Activated CD4-positive, alpha-beta T cell treated with anti-CD3 and anti-CD28 coated beads for 36 hours (primary cell): ENCODE measurements at regions not wholly inside any gene's neighbourhood (a gene's known extent, or its start where the extent isn't known, plus 50 kb on each side); places are given as distances from the start of the nearest gene placed in this dataset.

Source experiments
- ATAC-seq: fragments of 200-7000 bp; cut with Tn5 transposase; one replicate; pipeline ENCODE4 v1.10.0; 2021; ENCODE audit warnings: mild to moderate bottlenecking, moderate library complexity
- CTCF ChIA-PET: fragments of 350-600 bp; sonication (Branson Sonifier 250); formaldehyde crosslinking; loops from one replicate; lab custom pipeline; 2021; ENCODE audit warnings: antibody characterized with exemption; lab: Charles Lee
- POLR2A ChIA-PET: fragments of 350-600 bp; sonication (Branson Sonifier 250); formaldehyde crosslinking; loops from one replicate; lab custom pipeline; 2021; ENCODE audit warnings: antibody characterized with exemption, inconsistent platforms; lab: Charles Lee
- DNase-seq: peaks from one replicate; pipeline ENCODE4 v3.0.0-alpha.2; 2020
- H3K27ac Mint-ChIP-seq: one replicate; pipeline ENCODE4 v1.8.0; 2021; ENCODE audit warnings: mixed read lengths
- H3K27me3 Mint-ChIP-seq: one replicate; pipeline ENCODE4 v1.8.0; 2021; ENCODE audit warnings: mixed read lengths
- H3K36me3 Mint-ChIP-seq: one replicate; pipeline ENCODE4 v1.8.0; 2021; ENCODE audit warnings: low read depth, mixed read lengths
- H3K4me1 Mint-ChIP-seq: one replicate; pipeline ENCODE4 v1.8.0; 2021; ENCODE audit warnings: mixed read lengths
- H3K4me3 Mint-ChIP-seq: one replicate; pipeline ENCODE4 v1.8.0; 2021; ENCODE audit warnings: mild to moderate bottlenecking, moderate library complexity, mixed read lengths
- H3K9me3 Mint-ChIP-seq: one replicate; pipeline ENCODE4 v1.8.0; 2021; ENCODE audit warnings: low read depth, mixed read lengths
- intact Hi-C, 2 experiments: fragments of 100-400 bp; cut with DNase I in 1 of 2; cut with micrococcal nuclease in 1 of 2; formaldehyde crosslinking; loops; one replicate each; pipeline versions ENCODE4 v1.14.2 to v1.15.1; 2022 to 2024; cut with DNase I, micrococcal nuclease

DNA sequence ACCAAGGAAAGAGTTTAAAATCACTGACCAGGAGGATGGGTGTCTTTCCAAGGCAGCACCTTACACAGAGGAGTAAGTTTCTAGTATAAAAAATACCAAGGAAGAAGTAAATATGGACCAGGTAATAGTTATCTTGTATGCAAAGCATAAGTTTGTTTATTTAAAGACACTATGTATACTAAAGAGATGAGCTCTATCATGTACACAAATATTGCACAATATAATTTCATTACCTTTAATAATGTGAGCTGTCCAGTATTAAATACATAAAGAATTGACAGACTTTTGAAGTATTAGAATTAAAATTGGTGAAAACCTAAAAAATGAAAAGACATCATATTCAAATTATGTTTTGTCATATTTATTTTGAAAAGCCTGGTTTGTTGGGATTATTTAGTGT lies 322.0 kb upstream of the MIR17HG start:
- intact Hi-C loops, result no loop called here
- no peak overlapping the region for H3K4me3 Mint-ChIP-seq
- no peaks in the 10 kb centered on the region for H3K4me1 Mint-ChIP-seq
- POLR2A ChIA-PET, result no interaction called here
- DNase-seq (no peak), ATAC-seq (no peak)
- CTCF ChIA-PET, result no interaction called here
- H3K36me3 Mint-ChIP-seq, result no peaks in the 10 kb centered on the region
- H3K27ac Mint-ChIP-seq, result no peak overlapping the region
- no peaks in the 10 kb centered on the region for H3K9me3 Mint-ChIP-seq
- H3K27me3 Mint-ChIP-seq, result no peaks in the 10 kb centered on the region

- no peak for ATAC-seq
- intact Hi-C loops, result no loop called here
- no peak overlapping the region for H3K27ac Mint-ChIP-seq
These were observed 316.0 kb upstream of the MIR17HG start for GRCh38 chr13:91031508-91031907.

DNA sequence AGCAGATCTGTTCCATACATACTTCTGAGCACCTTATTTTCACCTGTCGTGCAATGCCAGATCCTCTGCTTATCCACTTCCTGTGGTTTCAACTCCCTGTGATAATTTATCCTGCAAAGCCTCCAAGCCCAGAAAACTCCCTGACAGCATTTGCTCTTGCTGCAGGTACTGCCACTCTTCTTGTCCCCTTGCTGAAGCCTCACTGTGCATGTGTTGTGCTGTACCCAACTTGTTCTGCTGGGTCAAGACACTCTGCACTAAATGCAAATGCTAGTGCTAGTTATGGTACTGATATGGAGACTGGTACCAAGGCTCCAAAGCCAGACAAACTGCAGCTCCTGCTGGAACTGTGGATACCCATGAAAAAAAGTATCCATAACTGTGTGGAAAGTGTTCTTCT lies 315.4 kb upstream of the MIR17HG start:
- no peak for ATAC-seq
- Mint-ChIP-seq H3K4me3 (no peak overlapping the region), H3K4me1 (no peaks in the 10 kb centered on the region), H3K27ac (no peak overlapping the region), H3K27me3 (no peaks in the 10 kb centered on the region), H3K9me3 (no peaks in the 10 kb centered on the region), H3K36me3 (no peaks in the 10 kb centered on the region)
- intact Hi-C loops, result no loop called here
- ChIA-PET CTCF (no interaction called here), POLR2A (no interaction called here)
- no peak for DNase-seq

More at GRCh38 chr13:91031508-91031907, 316.0 kb upstream of the MIR17HG start:
- ChIA-PET CTCF (no interaction called here), POLR2A (no interaction called here)
- no peaks in the 10 kb centered on the region for H3K36me3 Mint-ChIP-seq
- H3K9me3 Mint-ChIP-seq, result no peaks in the 10 kb centered on the region
- DNase-seq, result no peak
- no peaks in the 10 kb centered on the region for H3K4me1 Mint-ChIP-seq
- H3K4me3 Mint-ChIP-seq, result no peak overlapping the region
- no peaks in the 10 kb centered on the region for H3K27me3 Mint-ChIP-seq

- CTCF ChIA-PET, result no interaction called here
- no peak for ATAC-seq
- Mint-ChIP-seq H3K4me1 (no peaks in the 10 kb centered on the region), H3K27ac (no peak overlapping the region), H3K27me3 (no peaks in the 10 kb centered on the region), H3K9me3 (no peaks in the 10 kb centered on the region), H3K4me3 (no peak overlapping the region), H3K36me3 (no peaks in the 10 kb centered on the region)
- intact Hi-C loops, result no loop called here
- POLR2A ChIA-PET, result no interaction called here
- DNase-seq, result no peak
These were observed 310.6 kb upstream of the MIR17HG start for GRCh38 chr13:91036886-91037285.

DNA sequence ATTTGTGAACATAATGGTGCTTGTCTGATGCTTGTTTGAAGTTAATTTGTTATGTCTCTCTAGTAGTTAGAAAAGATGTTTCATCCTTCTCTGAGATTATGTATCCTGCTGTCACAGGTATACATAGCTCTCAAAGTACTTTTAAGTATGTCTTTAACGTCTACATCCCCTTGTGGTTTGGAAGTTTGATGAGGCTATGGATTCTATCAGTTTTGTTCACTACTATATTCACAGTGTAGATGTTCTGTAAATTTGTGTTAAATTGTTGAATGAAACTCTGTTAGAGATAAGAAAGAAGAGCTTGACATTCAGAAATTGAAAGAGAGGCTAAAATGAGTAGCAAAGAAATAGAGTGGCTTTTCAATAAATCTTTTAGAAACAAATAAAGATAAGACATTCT lies 304.6 kb upstream of the MIR17HG start:
- DNase-seq (no peak), ATAC-seq (no peak)
- no peaks in the 10 kb centered on the region for H3K4me1 Mint-ChIP-seq
- intact Hi-C loops, result no loop called here
- H3K27ac Mint-ChIP-seq, result no peak overlapping the region
- CTCF ChIA-PET, result interaction anchor here (1.0 kb wide), 1 partner anchor 10 kb away, joined by 3 read pairs; no protein-coding TSS in a partner anchor
- no peaks in the 10 kb centered on the region for H3K36me3 Mint-ChIP-seq
- H3K4me3 Mint-ChIP-seq, result no peak overlapping the region
- POLR2A ChIA-PET, result no interaction called here
- H3K27me3 Mint-ChIP-seq, result no peaks in the 10 kb centered on the region
- peaks cover 4% of the 10 kb centered on the region for H3K9me3 Mint-ChIP-seq

- POLR2A ChIA-PET, result no interaction called here
- CTCF ChIA-PET, result no interaction called here
- DNase-seq, result no peak
These were observed 302.0 kb upstream of the MIR17HG start for GRCh38 chr13:91045351-91046034.

DNA sequence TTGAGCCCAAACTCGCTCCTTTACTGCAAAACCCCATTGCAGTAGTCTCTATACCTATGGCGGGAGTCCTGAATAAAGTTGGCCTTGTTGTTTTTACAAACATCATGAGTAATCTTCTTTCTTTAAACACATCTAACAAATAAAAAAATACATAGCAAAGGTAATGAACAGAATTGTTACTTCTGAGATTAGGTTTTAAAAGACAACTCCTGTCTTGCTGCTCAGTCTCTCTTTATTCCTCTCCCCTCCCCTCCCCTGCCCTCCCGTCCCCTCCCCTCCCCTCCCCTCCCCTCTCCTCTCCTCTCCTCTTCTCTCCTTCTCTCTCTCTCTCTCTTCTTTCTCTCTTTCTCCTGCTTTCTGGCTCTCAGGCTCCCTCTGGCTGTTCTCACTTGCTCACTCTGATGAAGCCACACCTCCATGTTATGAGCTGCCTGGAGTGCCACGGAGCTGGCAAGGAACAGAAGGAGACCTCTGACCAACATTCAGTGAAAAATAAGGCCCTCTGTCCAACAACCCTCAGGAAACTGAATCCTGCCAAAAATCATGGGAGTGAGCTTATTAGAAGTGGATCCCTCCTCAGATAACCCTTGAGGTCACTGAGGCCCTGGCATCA lies 300.7 kb upstream of the MIR17HG start:
- CTCF ChIA-PET, result no interaction called here
- POLR2A ChIA-PET, result no interaction called here
- intact Hi-C loops, result no loop called here
- DNase-seq, result no peak
- Mint-ChIP-seq H3K9me3 (peaks cover 9% of the 10 kb centered on the region), H3K27ac (no peak overlapping the region), H3K36me3 (no peaks in the 10 kb centered on the region), H3K4me1 (no peaks in the 10 kb centered on the region), H3K4me3 (no peak overlapping the region), H3K27me3 (no peaks in the 10 kb centered on the region)
- no peak for ATAC-seq

More at GRCh38 chr13:91045351-91046034, 302.0 kb upstream of the MIR17HG start:
- intact Hi-C loops, result no loop called here
- Mint-ChIP-seq H3K27me3 (no peaks in the 10 kb centered on the region), H3K27ac (no peak overlapping the region), H3K4me3 (no peak overlapping the region), H3K4me1 (no peaks in the 10 kb centered on the region), H3K36me3 (no peaks in the 10 kb centered on the region), H3K9me3 (peaks cover 9% of the 10 kb centered on the region)
- ATAC-seq, result no peak

DNA sequence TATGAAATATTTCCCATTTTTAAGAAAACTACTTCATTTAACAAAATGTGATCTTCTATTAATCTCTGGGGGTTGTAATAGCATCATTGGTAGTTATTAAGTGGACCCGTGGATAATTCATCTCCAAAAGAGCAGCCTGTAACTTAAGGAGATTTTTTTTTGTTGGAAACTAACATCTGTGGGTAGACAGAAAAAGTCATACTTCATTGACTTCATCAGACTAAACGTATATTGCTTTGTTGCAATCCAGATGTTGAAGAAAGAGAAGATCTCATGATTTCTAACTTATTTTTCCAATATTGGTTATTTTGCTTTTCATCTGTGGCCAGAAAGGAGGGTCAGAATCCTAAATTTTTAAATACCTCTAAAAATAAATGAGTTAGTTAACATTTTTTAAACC lies 296.5 kb upstream of the MIR17HG start:
- Mint-ChIP-seq H3K9me3 (peaks cover 9% of the 10 kb centered on the region), H3K4me1 (no peaks in the 10 kb centered on the region), H3K4me3 (no peak overlapping the region), H3K36me3 (no peaks in the 10 kb centered on the region), H3K27ac (no peak overlapping the region), H3K27me3 (no peaks in the 10 kb centered on the region)
- DNase-seq, result no peak
- ATAC-seq, result no peak
- CTCF ChIA-PET, result no interaction called here
- POLR2A ChIA-PET, result no interaction called here
- intact Hi-C loops, result no loop called here

- H3K4me3 Mint-ChIP-seq, result no peak overlapping the region
- no peaks in the 10 kb centered on the region for H3K27me3 Mint-ChIP-seq
- H3K36me3 Mint-ChIP-seq, result no peaks in the 10 kb centered on the region
- intact Hi-C loops, result no loop called here
- H3K27ac Mint-ChIP-seq, result no peak overlapping the region
- no peak for DNase-seq
- CTCF ChIA-PET, result interaction anchor here (0.8 to 1.0 kb wide), 2 partner anchors 10 to 195 kb away, joined by 3 read pairs; no protein-coding TSS in a partner anchor
- H3K4me1 Mint-ChIP-seq, result no peaks in the 10 kb centered on the region
- ATAC-seq, result no peak
- POLR2A ChIA-PET, result no interaction called here
- peaks cover 7% of the 10 kb centered on the region for H3K9me3 Mint-ChIP-seq
These were observed 294.6 kb upstream of the MIR17HG start for GRCh38 chr13:91052876-91053275.

- H3K27ac Mint-ChIP-seq, result no peak overlapping the region
- no peak for ATAC-seq
- ChIA-PET POLR2A (no interaction called here), CTCF (interaction anchor here (0.8 to 1.0 kb wide), 2 partner anchors 11 to 195 kb away, joined by 3 read pairs; no protein-coding TSS in a partner anchor)
- H3K4me3 Mint-ChIP-seq, result no peak overlapping the region
- H3K27me3 Mint-ChIP-seq, result no peaks in the 10 kb centered on the region
- no peaks in the 10 kb centered on the region for H3K36me3 Mint-ChIP-seq
- H3K4me1 Mint-ChIP-seq, result no peaks in the 10 kb centered on the region
- intact Hi-C loops, result no loop called here
- peaks cover 7% of the 10 kb centered on the region for H3K9me3 Mint-ChIP-seq
- no peak for DNase-seq
These were observed 294.0 kb upstream of the MIR17HG start for GRCh38 chr13:91053318-91054065.

DNA sequence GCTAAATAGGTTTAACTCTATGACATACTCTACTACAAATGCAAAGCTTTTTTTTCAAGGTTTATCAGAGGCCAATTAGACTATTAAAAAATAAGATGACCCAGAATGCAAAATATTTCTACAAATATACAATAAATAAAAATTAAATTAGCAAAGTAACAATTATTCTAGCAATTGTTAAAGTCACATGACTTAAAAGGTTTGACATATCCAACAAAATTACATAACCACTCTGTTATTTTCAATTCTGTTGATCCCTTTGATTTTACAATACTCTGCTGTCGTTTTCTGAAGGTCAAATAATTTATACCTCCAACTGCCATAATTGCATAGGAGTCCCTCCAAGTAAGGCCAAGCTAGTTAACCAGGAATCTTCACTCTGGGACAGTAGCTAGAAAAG lies 292.6 kb upstream of the MIR17HG start:
- ATAC-seq, result no peak
- Mint-ChIP-seq H3K36me3 (no peaks in the 10 kb centered on the region), H3K4me1 (no peaks in the 10 kb centered on the region), H3K27ac (no peak overlapping the region), H3K9me3 (peaks cover 5% of the 10 kb centered on the region), H3K27me3 (no peaks in the 10 kb centered on the region), H3K4me3 (no peak overlapping the region)
- intact Hi-C loops, result no loop called here
- CTCF ChIA-PET, result no interaction called here
- no peak for DNase-seq
- POLR2A ChIA-PET, result no interaction called here

GRCh38 chr13:91056746-91057145 lies 290.7 kb upstream of the MIR17HG start:
- ChIA-PET CTCF (no interaction called here), POLR2A (no interaction called here)
- Mint-ChIP-seq H3K27me3 (no peaks in the 10 kb centered on the region), H3K36me3 (no peaks in the 10 kb centered on the region), H3K27ac (no peak overlapping the region), H3K4me3 (no peak overlapping the region), H3K4me1 (no peaks in the 10 kb centered on the region), H3K9me3 (peaks cover 2% of the 10 kb centered on the region)
- intact Hi-C loops, result no loop called here
- no peak for DNase-seq
- ATAC-seq, result no peak
